ENCODE measurements at regions not wholly inside any gene's neighbourhood (a gene's known extent, or its start where the extent isn't known, plus 50 kb on each side); places are given as distances from the start of the nearest gene placed in this dataset.

- TF ChIP-seq CTCF (IDR thresholded peaks at IDR 0.05), result no peak
- no peak for TF ChIP-seq POLR2A (IDR thresholded peaks at IDR 0.05)
Observed at GRCh38 chr11:42462558-42463310, 849.1 kb upstream of the API5 start.

All from Peyer's patch (tissue), 4 donors.